Right ventricle myocardium superior (tissue), 1 donor: ENCODE measurements at regions not wholly inside any gene's neighbourhood (a gene's known extent, or its start where the extent isn't known, plus 50 kb on each side); places are given as distances from the start of the nearest gene placed in this dataset.
"Not testable (repeated sequence)": the region's sequence is repeated elsewhere in the genome, so short reads cannot be mapped to it uniquely, and the experiment has no call there.

Experiments
- ATAC-seq: fragments of 200-7000 bp; cut with Tn5 transposase; one replicate; pipeline ENCODE4 v1.9.1; 2020; ENCODE audit warnings: mild to moderate bottlenecking; ENCODE audit not compliant: poor library complexity
- DNase-seq: peaks from one replicate; pipeline ENCODE4 v3.0.0-alpha.2; 2020
- intact Hi-C: fragments of 100-400 bp; cut with DNase I; formaldehyde crosslinking; loops from one replicate; pipeline ENCODE4 v1.11.2; 2022
- donor health status: DM: no; HTN: yes; CAD: no; lungs with severe emphysema.

- ATAC-seq = no peak
- intact Hi-C loops = no loop called here
- DNase-seq = no peak
Observed at GRCh38 chr2:7094231-7094741, 177.1 kb downstream of the RNF144A start.

DNA sequence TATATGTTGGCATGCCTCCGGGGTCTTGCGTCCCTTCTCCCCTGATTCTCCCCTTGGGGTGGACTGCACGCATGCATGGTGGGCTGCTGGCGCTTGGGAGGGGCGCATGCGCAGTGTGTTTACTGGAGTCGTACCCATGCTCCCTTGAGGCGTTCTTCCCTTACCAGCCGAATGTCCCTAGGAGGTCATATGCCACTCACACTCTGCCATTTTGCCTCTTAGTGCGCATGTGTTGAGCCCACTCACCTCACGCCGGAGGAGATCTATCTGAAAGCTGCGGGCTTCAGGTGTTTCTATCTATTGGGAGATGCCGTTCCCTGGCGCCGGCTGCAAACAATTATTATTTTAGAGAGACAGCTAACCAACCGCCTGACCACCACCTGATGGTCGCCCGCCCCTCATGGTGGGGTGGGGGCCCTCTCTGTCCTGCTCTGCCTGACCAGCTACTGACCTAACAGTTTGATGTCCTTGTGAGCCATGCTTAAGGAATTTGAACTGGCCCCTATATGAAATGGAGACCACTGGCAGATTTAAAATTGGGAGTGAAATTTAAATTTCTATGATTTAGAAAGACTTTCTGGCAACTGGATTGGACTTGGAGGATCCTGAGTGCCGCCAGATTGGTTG lies 179.6 kb downstream of the RNF144A start:
- DNase-seq = no peak
- intact Hi-C loops = no loop called here
- ATAC-seq = no peak

- DNase-seq = peak; percentile 87
Observed at GRCh38 chr2:7097353-7097895, 180.2 kb downstream of the RNF144A start.

DNA sequence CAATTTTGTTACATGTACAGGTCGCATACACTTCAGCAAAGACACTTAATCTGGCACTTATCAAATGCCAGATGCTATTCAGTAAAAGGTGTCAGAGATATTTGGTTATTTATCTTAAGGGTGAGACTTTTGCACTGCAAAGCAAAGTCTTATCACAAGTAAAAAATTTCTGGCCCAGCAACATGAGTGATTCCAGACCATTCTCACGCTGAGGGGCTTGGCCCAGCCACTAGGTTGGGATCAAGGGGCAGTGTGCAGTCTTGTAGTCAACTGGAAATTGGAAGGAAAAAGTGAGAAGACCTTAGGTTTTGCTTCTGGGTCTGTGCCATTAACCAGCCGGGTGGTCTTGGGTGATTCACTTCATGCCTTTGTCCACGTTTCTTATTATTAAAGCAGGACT lies 181.6 kb downstream of the RNF144A start:
- DNase-seq = no peak
- ATAC-seq = no peak
- intact Hi-C loops = no loop called here

More at GRCh38 chr2:7097353-7097895, 180.2 kb downstream of the RNF144A start:
- intact Hi-C loops = no loop called here
- peak; percentile 96 for ATAC-seq

DNA sequence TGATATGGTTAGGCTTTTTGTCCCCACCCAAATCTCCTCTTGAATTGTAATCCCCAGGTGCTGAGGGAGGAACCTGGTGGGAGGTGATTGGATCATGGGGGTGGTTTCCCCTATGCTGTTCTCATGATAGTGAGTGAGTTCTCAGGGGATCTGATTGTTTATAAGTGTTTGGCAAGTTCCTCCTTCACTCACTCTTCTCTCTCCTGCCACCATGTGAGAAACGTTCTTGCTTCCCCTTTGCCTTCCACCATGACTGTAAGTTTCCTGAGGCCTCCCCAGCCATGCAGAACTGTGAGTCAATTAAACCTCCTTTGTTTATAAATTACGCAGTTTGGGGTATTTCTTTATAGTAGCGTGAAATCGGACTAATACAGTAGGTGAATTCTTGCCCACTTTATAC lies 182.5 kb downstream of the RNF144A start:
- intact Hi-C loops = not testable (repeated sequence)

DNA sequence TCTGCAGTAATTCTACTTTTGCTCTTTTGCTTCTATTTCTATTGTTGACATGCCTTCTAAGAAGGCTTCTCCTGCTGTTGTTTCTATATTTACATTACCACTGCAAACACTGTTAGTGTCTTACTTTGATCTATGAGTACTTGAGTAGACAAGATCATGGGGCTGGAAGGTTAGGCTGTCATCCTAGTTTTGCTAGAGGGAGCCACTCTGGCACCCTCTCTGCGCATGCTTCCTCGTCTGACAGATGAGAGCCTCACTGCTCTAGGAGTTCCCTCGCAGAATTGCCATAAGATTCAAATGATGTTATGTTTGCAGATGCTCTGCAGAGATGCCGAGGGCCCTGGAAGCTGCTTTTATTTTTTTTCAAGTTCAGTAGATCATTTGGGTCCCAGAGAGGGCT lies 185.6 kb downstream of the RNF144A start:
- DNase-seq (no peak), ATAC-seq (no peak)
- intact Hi-C loops = no loop called here

More for the DNA sequence above, 182.5 kb downstream of the RNF144A start:
- not testable (repeated sequence) for ATAC-seq, DNase-seq

GRCh38 chr2:7108792-7109532 lies 191.8 kb downstream of the RNF144A start:
- intact Hi-C loops = no loop called here
- no peak for ATAC-seq

DNA sequence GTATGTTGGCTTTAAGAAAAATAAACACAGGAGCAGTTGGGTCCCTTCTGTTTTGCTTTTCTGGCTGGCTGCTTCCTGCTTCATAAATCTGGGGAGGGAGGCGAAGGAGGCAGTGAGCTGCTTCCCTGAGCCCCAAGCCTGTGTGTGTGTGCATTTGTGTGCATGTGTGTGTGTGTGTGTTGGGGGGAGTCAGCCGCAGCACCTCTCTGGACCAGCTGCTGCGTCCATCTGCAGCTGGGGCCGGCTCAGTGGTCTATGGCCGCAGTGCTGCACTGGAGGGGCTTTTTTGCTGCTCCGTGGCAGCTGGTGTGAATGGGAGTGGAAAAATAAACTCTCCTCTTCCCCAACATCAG lies 192.3 kb downstream of the RNF144A start:
- DNase-seq = no peak
- intact Hi-C loops = no loop called here
- ATAC-seq = no peak

More at GRCh38 chr2:7108792-7109532, 191.8 kb downstream of the RNF144A start:
- DNase-seq = no peak

GRCh38 chr2:7111626-7112025 lies 194.4 kb downstream of the RNF144A start:
- ATAC-seq = no peak
- intact Hi-C loops = no loop called here
- DNase-seq = no peak

- ATAC-seq = no peak
- no peak for DNase-seq
- intact Hi-C loops = no loop called here
Observed at GRCh38 chr2:7115364-7115763, 198.2 kb downstream of the RNF144A start.

DNA sequence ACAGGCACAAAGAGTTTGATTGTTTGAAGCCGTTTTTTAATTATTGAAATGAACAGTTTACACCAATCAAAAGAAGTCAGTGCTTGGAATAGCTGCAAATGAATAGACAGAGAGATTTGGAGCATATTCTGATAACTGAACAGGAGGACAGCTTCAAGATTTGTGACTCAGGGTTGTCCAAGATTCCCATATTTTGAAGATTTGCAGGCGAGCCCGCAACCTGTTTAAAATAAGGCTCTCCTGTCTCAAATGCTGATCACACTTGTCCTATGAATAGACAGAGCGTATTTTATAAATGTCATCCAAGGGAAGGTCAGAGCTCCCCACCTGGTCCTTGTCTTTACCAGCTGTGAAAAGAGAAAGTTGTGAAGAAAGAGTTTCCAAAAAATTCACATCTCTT lies 198.7 kb downstream of the RNF144A start:
- intact Hi-C loops = no loop called here
- no peak for ATAC-seq
- DNase-seq = no peak

DNA sequence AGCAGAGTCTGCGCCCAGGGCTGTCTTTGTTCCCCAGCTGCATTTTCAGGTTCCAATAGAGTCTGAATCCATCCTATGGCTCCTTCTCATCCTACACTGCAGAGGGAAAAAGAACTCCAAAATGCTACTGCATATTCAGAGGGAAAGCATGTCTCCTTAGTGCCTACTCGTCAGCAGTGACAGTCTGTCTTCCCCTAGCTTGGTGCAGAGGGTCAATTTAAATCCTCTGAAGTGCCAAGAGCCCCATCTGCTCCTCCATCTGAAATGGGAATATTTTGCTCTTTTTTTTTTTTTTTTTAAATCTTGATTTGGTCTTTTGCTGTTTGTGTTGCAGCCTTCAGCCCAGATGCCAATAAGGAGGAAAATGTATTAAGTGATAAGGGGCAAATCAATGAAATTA lies 199.3 kb downstream of the RNF144A start:
- DNase-seq (no peak), ATAC-seq (no peak)
- intact Hi-C loops = no loop called here

GRCh38 chr2:7117076-7117475 lies 199.9 kb downstream of the RNF144A start:
- ATAC-seq = no peak
- intact Hi-C loops = no loop called here
- no peak for DNase-seq

DNA sequence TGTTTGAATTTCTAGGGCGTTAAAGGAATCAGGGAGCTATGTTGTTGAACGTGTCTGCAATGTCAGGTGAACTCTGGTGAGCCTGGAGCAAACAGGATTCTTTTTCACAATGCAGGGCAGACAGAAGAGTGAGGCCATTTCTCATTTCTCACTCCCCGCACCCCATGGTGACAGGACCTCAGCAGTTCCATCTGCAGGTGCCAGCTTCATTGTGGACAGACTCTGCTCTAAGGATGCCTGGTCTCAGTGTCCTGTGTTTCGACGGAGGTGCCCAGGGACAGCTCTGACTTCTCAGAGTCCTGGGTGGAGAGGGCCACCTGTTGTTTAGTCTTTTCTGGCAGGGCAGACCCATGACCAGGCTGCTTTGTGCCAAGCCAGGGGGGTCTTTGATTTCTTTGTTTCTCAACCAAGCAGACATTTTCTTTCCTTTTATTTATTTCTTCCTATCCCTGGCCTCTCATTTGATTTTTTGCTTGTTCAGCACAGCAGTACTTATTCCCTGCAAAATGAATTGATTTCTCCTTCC lies 201.5 kb downstream of the RNF144A start:
- intact Hi-C loops = no loop called here
- ATAC-seq = no peak
- no peak for DNase-seq

GRCh38 chr2:7119132-7119835 lies 202.1 kb downstream of the RNF144A start:
- DNase-seq (peak; percentile 54), ATAC-seq (peak; percentile 80)
- intact Hi-C loops = no loop called here

- intact Hi-C loops = no loop called here
- ATAC-seq (no peak), DNase-seq (no peak)
Observed at GRCh38 chr2:7121851-7122250, 204.6 kb downstream of the RNF144A start.

DNA sequence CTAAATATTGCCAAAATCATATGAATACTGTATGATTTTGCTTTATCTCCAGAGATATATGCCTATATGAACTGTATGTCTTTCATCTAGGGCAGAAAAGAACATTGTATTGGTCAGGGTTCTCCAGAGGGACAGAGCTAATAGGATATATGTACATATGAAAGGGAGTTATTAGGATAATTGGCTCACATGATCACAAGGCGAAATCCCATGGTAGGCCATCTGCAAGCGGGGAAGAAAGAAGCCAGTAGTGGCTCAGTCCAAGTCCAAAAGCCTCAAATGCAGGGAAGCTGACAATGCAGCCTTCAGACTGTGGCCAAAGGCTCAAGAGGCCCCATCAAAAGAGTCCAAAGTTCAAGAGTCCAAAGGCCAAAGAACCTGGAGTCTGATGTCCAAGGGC lies 209.9 kb downstream of the RNF144A start:
- intact Hi-C loops = no loop called here
- no peak for ATAC-seq
- no peak for DNase-seq

- intact Hi-C loops = no loop called here
- DNase-seq (no peak), ATAC-seq (no peak)
Observed at GRCh38 chr2:7127687-7128086, 210.5 kb downstream of the RNF144A start.

- no peak for DNase-seq
- no peak for ATAC-seq
- intact Hi-C loops = no loop called here
Observed at GRCh38 chr2:7131261-7131660, 214.0 kb downstream of the RNF144A start.
